Inferior parietal cortex (tissue), 1 donor: ENCODE measurements at regions not wholly inside any gene's neighbourhood (a gene's known extent, or its start where the extent isn't known, plus 50 kb on each side); places are given as distances from the start of the nearest gene placed in this dataset.
"Not testable (repeated sequence)": the region's sequence is repeated elsewhere in the genome, so short reads cannot be mapped to it uniquely, and the experiment has no call there.

ENCODE experiments used
- DNase-seq: peaks from one replicate; pipeline ENCODE4 v3.0.0-alpha.2; 2016; ENCODE audit errors: extremely low spot score

- not testable (repeated sequence) for DNase-seq
Observed at GRCh38 chr14:86905386-86905926, 1087.5 kb downstream of the GALC start.

- DNase-seq, result peak; percentile 43
Observed at GRCh38 chr14:86902176-86902950, 1090.6 kb downstream of the GALC start.

GRCh38 chr14:86897704-86898513, 1095.1 kb downstream of the GALC start:
- DNase-seq, result no peak

GRCh38 chr14:86897224-86897623, 1095.8 kb downstream of the GALC start:
- DNase-seq, result no peak

- DNase-seq, result no peak
Observed at GRCh38 chr14:86896701-86897100, 1096.3 kb downstream of the GALC start.

GRCh38 chr14:86892152-86892956, 1100.6 kb downstream of the GALC start:
- no peak for DNase-seq

GRCh38 chr14:86885280-86885679, 1107.7 kb downstream of the GALC start:
- DNase-seq, result no peak

- no peak for DNase-seq
Observed at GRCh38 chr14:86884498-86884897, 1108.5 kb downstream of the GALC start.

- DNase-seq, result no peak
Observed at GRCh38 chr14:86882818-86883217, 1110.2 kb downstream of the GALC start.

- no peak for DNase-seq
Observed at GRCh38 chr14:86865934-86866333, 1127.0 kb downstream of the GALC start.

GRCh38 chr14:86858591-86858990, 1134.4 kb downstream of the GALC start:
- DNase-seq, result no peak

- no peak for DNase-seq
Observed at GRCh38 chr14:86858031-86858430, 1135.0 kb downstream of the GALC start.

GRCh38 chr14:86852530-86852929, 1140.5 kb downstream of the GALC start:
- no peak for DNase-seq

- DNase-seq, result no peak
Observed at GRCh38 chr14:86847140-86847539, 1145.8 kb downstream of the GALC start.

- no peak for DNase-seq
Observed at GRCh38 chr14:86838363-86838762, 1154.6 kb downstream of the GALC start.

- DNase-seq, result peak; percentile 45
Observed at GRCh38 chr14:86826661-86827060, 1166.3 kb downstream of the GALC start.

- DNase-seq, result no peak
Observed at GRCh38 chr14:86824167-86824566, 1168.8 kb downstream of the GALC start.

GRCh38 chr14:86823581-86823980, 1169.4 kb downstream of the GALC start:
- no peak for DNase-seq

- DNase-seq, result no peak
Observed at GRCh38 chr14:86815341-86815740, 1177.6 kb downstream of the GALC start.

- DNase-seq, result no peak
Observed at GRCh38 chr14:86802726-86803125, 1190.3 kb downstream of the GALC start.

GRCh38 chr14:86799244-86799647, 1193.7 kb downstream of the GALC start:
- peak; percentile 21 for DNase-seq

GRCh38 chr14:86798330-86798729, 1194.7 kb downstream of the GALC start:
- DNase-seq, result no peak
